ENCODE measurements at regions not wholly inside any gene's neighbourhood (a gene's known extent, or its start where the extent isn't known, plus 50 kb on each side); places are given as distances from the start of the nearest gene placed in this dataset.

DNA sequence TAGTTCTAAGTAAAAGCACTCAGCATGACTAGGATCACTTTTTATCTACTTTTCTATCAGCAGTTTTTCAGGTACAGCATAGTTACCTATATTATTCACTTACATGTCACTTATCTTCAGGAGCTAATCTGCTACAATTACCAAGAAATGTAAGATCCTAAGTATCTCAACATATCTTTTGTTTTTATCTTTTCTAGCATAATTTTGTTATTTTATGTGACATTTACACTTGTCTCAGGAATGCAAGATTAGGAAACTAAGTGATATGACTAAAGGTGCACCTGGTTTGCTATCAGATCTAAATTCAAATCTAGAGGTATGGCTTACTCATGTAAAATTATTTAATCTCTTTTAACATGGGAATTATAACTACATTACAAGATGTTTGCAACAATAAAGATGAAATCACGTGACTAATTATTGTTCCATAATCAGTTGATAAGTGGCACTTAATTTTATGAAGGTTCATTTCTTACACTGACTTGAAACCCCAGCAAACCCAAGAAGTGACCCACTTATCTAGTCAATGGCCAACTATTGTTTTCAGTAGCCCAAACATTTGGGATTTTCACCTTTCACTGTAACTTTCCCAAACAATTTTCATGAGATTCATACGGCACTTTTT, 390.3 kb upstream of the PCDH15 start:
- TF ChIP-seq, protein P1, sequence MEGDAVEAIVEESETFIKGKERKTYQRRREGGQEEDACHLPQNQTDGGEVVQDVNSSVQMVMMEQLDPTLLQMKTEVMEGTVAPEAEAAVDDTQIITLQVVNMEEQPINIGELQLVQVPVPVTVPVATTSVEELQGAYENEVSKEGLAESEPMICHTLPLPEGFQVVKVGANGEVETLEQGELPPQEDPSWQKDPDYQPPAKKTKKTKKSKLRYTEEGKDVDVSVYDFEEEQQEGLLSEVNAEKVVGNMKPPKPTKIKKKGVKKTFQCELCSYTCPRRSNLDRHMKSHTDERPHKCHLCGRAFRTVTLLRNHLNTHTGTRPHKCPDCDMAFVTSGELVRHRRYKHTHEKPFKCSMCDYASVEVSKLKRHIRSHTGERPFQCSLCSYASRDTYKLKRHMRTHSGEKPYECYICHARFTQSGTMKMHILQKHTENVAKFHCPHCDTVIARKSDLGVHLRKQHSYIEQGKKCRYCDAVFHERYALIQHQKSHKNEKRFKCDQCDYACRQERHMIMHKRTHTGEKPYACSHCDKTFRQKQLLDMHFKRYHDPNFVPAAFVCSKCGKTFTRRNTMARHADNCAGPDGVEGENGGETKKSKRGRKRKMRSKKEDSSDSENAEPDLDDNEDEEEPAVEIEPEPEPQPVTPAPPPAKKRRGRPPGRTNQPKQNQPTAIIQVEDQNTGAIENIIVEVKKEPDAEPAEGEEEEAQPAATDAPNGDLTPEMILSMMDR (IDR thresholded peaks at IDR 0.05; ENCODE audit: low read depth, low read length, poor library complexity, severe bottlenecking): no peak
- no peak for TF ChIP-seq EZH2phosphoT487 (IDR thresholded peaks at IDR 0.05; ENCODE audit: borderline replicate concordance, low read length)

Data from DOHH2 (cell line).